ENCODE measurements at regions not wholly inside any gene's neighbourhood (a gene's known extent, or its start where the extent isn't known, plus 50 kb on each side); places are given as distances from the start of the nearest gene placed in this dataset.

DNA sequence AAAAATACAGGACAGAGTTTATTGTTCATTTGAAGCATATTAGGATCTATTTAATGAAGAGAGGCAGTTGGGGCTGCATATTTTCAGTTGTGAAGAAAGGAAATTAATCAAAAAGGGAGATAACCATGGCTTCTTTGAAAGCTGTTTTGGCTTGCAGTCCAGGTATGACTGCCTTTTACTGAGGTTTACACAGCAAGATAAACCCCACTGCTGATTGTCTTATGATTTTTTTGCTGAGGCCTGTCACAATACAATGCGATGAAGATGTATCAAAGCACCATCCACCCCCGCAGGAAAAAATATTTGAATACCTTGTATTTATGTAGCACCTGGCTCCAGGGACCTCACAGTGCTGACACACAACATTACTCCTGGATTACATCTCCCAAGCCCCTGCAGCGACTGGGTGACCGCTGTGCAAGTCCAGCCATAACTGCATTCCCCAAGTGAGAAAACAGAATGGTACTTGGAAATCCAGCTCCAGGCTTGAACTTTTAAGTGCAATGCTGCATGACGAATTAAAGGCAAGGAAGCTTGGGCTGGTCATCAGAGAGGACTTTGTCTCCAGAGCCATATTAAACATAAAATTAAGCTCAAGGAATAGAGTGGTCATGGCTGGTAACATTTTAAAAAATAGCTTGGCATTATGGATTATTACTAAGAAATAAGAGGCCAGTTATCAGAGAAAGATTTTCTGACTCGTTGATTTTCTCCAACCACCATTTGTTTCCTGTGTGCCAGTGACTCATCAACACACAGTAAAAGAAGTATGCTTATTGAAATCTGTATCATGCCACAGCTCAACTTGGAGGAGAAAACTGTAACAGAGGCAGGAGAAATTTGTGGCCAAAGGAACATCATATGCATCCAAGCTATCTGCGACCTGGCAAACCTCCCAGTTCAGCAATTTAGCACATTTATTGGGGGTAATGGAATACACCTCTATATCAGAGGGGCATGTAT is 374.2 kb downstream of the MAN2A1 start:
- intact Hi-C loops (cut with DNase I): no loop called here

DNA sequence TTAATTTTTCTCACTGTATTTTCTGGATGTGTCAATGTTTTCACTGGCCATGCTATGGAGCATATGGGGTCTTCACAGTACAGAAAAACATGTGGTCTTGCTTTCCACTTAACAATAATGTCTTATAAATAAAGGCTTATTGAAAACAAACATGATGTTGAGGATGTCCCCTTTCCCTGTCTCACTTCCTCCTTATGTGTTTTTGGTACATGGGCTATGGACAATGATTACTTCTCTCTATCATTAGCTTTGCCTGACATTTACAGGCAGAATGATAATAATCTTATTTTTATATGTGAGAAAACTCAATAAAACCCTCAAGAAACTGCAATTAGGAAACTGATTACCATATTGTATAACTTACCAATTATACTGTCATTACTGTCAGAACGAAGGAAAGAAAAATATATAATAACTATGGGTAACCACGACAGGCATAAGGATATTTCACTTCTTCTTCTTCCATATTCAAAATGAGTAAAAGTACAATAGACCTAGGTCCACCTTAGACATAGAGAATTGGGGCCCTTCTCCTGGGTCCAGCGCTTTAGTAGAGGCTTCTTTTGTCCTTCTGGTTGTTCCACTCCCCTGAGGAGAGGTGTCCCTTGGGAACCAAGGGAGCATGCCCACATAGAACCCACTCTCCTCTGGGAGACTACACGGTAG is 375.0 kb downstream of the MAN2A1 start:
- intact Hi-C loops (cut with DNase I): no loop called here
- DNase-seq: no peak

More for the DNA sequence above, 374.2 kb downstream of the MAN2A1 start:
- no peak for DNase-seq

DNA sequence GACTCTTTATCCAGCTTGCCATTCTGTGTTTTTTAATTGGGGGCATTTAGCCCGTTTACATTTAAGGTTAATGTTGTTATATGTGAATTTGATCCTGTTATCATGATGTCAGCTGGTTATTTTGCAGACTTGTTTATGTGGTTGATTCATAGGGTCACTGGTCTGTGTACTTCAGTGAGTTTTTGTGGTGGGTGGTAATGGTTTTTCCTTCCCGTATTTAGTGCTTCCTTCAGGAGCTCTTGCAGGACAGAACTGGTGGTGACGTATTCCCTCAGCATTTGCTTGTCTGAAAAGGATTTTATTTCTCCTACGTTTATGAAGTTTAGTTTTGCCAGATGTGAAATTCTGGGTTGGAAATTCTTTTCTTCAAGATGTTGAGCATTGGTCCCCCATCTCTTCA is 381.1 kb downstream of the MAN2A1 start:
- intact Hi-C loops (cut with DNase I): no loop called here

DNA sequence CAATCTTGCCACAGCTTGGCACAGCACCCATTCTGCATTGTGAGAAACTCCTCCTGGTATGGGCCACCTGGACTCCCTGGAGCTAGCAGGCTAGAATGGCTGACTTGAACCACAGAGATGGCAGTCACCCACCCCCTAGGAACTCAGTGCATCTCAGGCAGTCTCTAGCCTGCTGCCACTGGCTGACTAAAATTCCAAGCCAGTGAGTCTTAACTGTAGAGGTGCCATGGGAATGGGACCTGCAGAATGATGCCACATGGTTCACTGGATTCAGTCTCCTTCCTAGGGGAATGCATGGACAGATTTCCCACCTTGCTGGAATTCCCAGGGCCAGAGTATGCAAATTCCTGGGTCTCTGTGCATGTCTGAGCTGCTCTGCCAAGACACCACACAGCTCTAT is 382.9 kb downstream of the MAN2A1 start:
- intact Hi-C loops (cut with DNase I): no loop called here

More for the DNA sequence above, 381.1 kb downstream of the MAN2A1 start:
- no peak for DNase-seq

DNA sequence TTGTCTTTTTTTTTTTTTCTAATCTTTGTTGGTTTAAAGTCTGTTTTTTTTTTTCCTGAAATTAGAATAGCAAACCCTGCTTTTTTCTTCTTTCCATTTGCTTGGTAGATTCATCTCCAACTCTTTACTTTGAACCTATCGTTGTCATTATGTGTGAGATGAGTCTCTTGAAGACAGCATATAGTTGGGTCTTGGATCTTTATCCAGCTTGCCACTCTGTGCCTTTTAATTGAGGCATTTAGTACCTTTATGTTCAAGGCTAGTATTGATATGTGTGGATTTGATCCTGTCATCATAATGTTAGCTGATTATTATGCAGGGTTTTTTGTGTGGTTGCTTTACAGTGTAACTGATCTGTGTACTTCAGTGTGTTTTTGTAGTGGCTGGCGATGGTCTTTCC is 383.8 kb downstream of the MAN2A1 start:
- intact Hi-C loops (cut with DNase I): no loop called here
- DNase-seq: no peak

More for the DNA sequence above, 382.9 kb downstream of the MAN2A1 start:
- DNase-seq: no peak

DNA sequence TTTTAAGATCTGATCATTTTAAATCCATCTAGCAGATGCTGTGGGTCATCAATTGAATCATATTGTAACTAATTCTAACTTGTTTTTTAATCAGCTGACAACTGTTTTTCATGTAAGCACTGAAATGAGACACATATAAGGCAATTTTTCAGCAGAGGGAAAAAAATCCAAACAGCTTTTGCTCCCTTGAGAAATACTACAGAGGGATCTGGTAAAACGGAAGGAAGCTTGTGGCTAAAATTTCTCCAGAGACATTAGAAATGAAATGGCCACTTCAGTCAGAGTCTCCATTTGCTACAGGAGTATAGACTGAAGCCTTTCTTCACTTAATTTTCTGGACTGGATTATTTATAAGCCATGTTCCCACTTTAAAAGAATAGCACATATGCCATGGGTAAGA is 385.9 kb downstream of the MAN2A1 start:
- no peak for DNase-seq
- intact Hi-C loops (cut with DNase I): no loop called here

DNA sequence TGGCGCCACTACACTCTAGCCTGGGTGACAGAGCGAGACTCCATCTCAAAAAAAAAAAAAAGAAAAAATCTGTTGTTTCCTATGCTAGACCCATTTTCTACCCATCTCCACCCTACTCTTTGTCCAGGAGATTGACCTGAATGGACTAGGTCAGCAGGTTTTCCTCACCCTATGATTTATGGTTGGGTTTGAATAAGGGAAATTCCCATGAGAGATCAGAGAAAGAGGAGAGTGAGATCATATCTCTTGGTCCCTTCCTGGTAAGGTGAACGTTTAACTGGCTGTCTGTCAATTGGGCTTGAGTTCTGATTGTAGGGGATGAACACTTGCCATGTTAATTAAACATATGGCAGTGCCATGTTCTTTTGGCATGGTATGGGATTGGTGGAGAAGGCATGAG is 387.4 kb downstream of the MAN2A1 start:
- DNase-seq: no peak
- intact Hi-C loops (cut with DNase I): no loop called here

DNA sequence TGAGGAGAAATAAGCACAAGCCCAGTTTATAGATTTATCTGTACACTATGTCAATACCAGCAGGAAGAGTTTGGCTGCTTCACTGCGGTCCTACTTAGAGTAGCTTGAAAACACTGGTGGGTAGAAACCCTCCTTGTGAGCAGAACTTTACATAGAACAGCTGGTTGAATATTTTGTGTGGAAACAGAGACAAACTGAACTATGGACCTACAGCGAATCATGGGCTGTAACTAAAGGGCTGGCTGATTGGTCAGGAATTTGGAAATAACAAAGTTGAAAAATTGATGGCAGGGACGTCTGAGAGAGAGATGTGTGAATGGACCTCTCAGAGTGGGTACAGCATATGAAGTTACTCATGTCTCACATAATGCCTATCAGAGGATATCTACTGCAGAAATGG is 392.5 kb downstream of the MAN2A1 start:
- no peak for DNase-seq
- intact Hi-C loops (cut with DNase I): no loop called here

DNA sequence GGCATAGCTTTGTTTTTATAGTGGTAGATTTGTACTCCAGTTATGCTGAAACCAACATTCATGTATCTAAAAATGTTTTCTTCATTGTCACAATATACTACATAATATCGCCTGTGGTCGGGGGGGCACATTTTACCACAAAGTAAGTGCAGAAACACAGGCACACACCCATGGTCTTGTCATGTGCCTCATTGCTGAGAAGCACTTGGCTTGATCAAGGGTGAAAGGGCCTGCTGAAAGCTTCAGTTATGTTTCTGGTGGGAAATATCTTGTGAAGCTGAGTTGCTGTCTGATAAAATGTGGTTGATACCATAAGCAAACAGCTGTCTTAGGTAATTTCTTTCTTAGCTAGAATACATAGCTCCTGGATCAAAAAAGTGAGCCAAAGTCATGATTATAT is 393.1 kb downstream of the MAN2A1 start:
- no peak for DNase-seq
- intact Hi-C loops (cut with DNase I): no loop called here

DNA sequence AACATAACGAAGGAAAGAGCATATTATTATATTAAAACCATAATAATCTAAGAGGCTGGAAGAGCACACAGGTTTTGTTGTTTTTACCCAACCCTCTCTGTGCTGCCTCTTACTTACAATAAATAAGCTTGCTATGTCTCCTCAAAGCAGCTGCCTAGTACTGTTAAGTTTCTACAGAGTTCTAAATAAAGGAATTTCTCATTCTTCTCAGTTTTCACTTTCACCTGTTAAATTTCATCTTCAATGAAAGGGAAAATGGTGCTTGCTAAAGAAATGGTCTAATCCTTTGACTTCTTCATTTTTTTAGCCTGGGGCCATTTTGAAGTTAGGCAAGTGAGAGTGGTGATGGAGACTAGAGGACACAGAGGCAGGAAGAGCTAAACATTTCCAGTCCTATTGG is 396.1 kb downstream of the MAN2A1 start:
- intact Hi-C loops (cut with DNase I): no loop called here
- DNase-seq: no peak

DNA sequence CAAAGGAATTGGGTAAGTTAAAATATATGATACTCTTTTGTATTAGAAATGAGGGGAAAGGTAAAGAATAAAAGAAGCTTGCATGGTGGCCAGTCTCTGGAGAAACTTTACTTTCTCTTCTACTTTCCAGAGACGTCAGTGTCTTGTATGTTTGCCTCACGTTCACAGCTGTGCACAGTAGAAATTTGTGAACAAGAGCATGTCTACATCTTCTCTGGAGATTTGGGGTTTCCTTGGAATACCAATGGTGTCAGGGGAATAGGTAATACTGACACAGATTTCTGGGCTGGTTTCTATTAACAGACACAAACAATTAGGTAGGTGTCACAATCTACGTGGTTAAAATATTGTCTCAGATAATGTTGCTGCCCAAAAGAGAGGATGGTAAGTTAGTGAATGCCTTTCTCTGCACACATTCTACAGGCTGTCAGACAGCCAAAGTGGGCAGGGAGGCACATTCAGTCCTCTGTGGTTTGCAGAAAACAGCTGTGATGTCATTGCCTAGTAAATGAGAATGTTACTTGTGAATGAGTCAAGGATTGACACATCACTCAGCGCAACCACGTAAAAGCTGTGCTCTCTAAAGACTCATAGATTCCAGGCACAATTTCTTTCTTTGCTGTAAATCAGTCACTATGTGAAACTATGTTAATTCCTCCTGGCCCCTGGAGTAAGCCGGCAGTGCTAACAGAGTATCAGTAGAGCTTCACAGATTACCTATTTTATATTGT is 397.1 kb downstream of the MAN2A1 start:
- DNase-seq: peak in 2 of 10 donors; percentile 17 to 23
- intact Hi-C loops (cut with DNase I): no loop called here

DNA sequence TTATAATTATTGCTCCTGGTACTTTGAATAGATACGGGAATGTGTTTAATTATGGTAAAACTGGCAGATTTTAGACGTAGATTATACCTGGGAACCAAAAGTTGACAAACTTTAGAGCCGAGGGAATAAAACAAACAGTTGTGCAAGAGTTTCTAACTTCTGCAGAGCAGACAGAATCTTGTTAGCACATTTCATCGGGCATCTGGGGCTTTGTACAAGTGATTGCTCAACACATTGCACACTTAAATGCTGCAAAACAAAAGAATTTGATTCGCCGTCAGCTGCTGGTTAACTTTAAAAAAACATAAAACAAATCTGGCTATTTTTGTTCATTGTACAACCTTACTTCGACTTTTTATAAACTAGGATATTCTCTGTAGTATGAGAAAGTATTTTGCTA is 398.1 kb downstream of the MAN2A1 start:
- intact Hi-C loops (cut with DNase I): no loop called here
- no peak for DNase-seq

DNA sequence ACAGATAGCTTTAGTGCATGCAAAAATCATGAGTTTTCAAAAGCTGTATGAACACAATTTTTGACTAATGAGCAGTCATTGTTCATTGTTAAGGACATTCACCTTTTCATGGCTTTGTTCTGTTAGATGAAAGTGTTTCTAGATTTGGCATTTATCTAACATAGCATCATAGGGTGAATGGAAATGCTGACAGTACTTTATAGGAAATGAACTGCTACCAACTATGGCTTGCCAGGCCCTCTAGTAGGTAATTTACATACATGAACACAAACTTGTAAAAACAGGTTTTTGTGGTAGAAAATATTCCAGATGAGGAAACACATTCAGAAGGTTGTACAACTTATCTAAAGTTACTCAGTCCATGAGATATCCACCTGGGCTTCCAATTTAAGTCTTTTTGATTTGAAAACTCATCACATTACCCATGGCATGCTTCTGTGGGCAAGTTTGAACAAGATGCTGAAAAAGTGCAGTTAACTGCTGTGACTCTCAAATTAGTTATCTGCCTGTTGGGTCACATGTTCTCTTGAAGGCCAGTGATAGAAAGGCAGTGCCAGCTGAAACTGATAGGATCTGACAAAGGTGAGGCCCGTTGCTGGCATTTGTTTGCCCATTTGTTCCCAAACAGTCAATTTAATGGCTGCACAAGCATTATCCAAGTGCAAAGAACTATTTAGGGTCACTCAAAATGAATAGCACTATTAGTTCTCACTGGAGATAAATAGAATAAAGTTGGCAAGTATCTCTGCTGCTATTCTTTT is 399.1 kb downstream of the MAN2A1 start:
- DNase-seq: no peak
- intact Hi-C loops (cut with DNase I): no loop called here

DNA sequence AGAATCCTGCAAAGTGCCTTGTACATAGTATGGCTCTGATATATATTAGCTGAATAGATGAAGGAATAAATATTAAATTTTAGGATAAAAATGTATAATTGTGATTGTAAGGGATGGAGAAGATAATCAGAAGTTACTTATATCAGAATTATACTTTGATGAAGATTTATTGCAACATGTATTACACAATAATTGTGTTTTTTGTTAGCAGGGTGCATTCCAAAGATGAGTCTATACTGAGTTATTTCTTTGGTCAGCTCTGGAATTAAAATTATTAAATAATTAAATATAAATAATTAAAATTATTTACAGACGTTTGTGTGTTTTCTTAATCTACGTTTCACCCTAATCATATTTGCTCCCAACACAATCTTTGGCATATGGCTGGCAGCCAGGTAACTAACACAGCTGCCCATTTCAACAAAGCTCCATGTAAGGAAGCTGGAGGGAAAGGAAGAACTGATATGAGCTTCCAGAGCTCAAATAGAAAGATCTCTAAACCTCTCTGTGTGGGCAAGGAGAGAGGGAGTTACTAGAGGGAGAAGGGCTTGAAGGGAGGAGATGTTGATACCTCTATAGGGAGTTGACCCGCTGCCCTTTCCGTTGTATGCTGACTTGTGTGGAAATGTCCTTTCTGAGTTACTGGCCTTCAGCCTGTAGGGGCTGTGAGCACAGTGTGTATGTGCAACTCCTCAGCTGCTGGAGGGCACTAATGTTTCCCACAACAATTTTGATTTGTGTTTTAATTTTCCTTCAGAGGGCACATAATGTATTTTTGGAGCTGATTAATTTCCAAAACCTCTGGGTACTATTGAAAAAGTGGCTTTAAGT is 403.4 kb downstream of the MAN2A1 start:
- intact Hi-C loops (cut with DNase I): no loop called here
- DNase-seq: no peak

DNA sequence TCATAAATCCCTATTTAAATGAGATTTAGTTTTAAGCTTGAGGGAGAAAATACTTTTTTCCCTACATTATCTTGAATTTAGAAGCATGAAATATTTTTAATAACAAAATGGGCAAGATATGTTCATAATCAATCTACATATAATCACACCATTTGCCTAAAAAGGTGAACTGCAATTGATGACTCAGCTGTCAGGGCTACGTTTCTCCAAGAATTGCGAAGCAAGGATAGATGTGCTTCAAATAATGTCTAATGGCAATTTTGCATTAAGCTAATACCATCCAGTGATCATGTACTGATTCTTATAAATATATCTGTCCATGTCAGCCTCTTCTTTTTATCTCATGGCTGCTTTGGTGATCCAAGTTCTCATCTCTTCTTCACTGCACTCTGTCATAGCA is 404.4 kb downstream of the MAN2A1 start:
- intact Hi-C loops (cut with DNase I): no loop called here

DNA sequence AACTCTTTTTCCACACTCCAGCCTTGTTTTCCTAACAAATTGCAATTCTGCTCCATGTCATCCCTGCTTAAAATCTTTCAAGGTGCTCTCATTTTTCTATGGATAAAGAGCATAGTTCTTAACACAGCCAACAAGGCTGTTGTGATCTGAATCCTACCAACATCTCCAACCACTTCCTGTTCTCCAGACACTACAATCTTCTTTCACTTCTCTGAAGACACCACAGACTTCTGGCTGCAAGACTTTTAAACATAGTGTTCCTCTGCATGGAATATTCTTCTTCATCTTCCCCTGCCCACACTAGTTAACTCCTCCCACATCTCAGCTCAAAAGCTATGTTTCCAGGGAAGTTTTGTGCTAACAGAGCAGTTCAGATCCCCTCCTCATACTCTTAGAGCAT is 404.8 kb downstream of the MAN2A1 start:
- no peak for DNase-seq
- intact Hi-C loops (cut with DNase I): no loop called here

More for the DNA sequence above, 404.4 kb downstream of the MAN2A1 start:
- DNase-seq: no peak

DNA sequence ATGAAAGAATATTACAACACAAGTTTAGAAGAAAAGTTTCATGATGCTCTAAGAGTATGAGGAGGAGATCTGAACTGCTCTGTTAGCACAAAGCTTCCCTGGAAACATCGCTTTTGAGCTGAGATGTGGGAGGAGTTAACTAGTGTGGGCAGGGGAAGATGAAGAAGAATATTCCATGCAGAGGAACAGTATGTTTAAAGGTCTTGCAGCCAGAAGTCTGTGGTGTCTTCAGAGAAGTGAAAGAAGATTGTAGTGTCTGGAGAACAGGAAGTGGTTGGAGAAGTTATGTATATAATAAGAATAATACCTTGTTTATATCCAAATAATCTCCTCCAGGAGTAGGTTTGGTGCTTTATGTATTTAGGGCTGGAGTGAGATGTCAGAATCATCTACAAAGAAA is 406.7 kb downstream of the MAN2A1 start:
- intact Hi-C loops (cut with DNase I): no loop called here

DNA sequence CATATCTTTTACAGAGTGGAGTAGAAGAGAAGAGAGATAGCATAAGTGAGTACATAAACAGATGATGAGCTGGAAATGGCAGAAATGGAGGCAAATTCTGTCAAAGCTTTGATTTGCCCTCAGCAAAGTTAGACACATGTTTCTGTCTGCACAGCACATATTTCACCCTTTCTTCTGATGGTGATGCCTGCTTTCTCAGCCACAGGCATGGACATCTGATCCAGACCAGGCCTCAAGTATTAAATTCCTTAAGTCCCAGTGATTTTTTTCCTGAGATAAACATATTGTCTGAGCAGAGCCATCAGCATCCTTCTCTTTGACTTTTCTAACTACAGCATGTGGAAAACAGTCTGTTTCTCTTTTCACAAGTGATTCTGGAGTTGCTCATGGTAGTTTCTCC is 409.8 kb downstream of the MAN2A1 start:
- no peak for DNase-seq
- intact Hi-C loops (cut with DNase I): no loop called here

More for the DNA sequence above, 406.7 kb downstream of the MAN2A1 start:
- DNase-seq: no peak

DNA sequence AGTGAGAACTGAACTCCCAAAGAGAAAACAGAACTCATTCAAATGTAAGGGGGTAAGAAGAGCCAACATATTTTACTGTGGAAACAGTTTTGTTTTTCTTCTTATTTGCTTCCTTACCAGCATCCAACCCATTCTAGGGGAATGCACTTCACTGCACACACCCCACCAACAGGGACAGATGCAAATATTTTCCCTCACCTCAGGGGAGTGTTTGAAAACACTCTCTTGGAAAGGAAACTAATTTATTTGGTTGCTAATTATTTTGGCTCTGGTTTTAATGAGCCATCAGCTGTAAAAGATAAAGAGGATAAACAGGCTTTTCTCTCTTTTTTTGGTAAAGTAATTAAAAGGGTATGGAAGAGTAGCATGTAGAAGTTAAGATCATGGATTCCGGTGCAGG is 413.4 kb downstream of the MAN2A1 start:
- intact Hi-C loops (cut with DNase I): no loop called here
- no peak for DNase-seq

All from posterior cingulate gyrus (tissue), 11 donors.